ENCODE measurements at regions not wholly inside any gene's neighbourhood (a gene's known extent, or its start where the extent isn't known, plus 50 kb on each side); places are given as distances from the start of the nearest gene placed in this dataset.

GRCh38 chr6:118758946-118759345 is 107.6 kb upstream of the CEP85L start:
- TF ChIP-seq CTCF (IDR thresholded peaks at IDR 0.05; ENCODE audit: low read depth, low read length) (no peak), MAX (IDR thresholded peaks at IDR 0.05; ENCODE audit: low read depth, low read length) (no peak), POLR2A (IDR thresholded peaks at IDR 0.05; ENCODE audit: extremely low read depth, insufficient read length) (no peak), MYC (IDR thresholded peaks at IDR 0.05; ENCODE audit: low read depth, low read length) (no peak)
